SK-N-SH treated with all-trans-retinoic acid at 6 μM for 48 hours (cell line): ENCODE measurements at regions not wholly inside any gene's neighbourhood (a gene's known extent, or its start where the extent isn't known, plus 50 kb on each side); places are given as distances from the start of the nearest gene placed in this dataset.

ENCODE experiments used
- ARNTL ChIP-seq: fragments of 450-650 bp; formaldehyde crosslinking; IDR thresholded peaks from 2 replicates; pipeline ENCODE4 v1.5.0; 2020; ENCODE audit warnings: low read depth, mild to moderate bottlenecking, moderate library complexity, borderline replicate concordance
- CSDC2 ChIP-seq: fragments of 250-450 bp; sonication (Bioruptor Pico); IDR thresholded peaks from 2 replicates; pipeline ENCODE4 v1.5.0; 2020; ENCODE audit warnings: mild to moderate bottlenecking, moderate library complexity
- ZFP3 ChIP-seq: fragments of 250-450 bp; sonication (Bioruptor Pico); IDR thresholded peaks from 2 replicates; pipeline ENCODE4 v1.5.0; 2020; ENCODE audit warnings: mild to moderate bottlenecking, moderate library complexity
- ZNF565 ChIP-seq: fragments of 450-650 bp; formaldehyde crosslinking; conservative IDR thresholded peaks from 2 replicates; pipeline ENCODE4 v1.5.0; 2020; ENCODE audit warnings: low read depth, mild to moderate bottlenecking, moderate library complexity
- ZNF70 ChIP-seq: fragments of 450-650 bp; formaldehyde crosslinking; IDR thresholded peaks from 2 replicates; pipeline ENCODE4 v1.5.0; 2020; ENCODE audit warnings: mild to moderate bottlenecking, moderate library complexity
- TF ChIP-seq, protein P1 (sequence below): fragments of 250-450 bp; sonication (Bioruptor Pico); IDR thresholded peaks from 2 replicates; pipeline ENCODE4 v1.8.0; 2020; ENCODE audit warnings: mild to moderate bottlenecking, moderate library complexity, borderline replicate concordance
- TF ChIP-seq, protein P2 (sequence below): fragments of 250-450 bp; sonication (Bioruptor Pico); IDR thresholded peaks from 2 replicates; pipeline ENCODE4 v1.8.0; 2021; ENCODE audit warnings: low read depth, mild to moderate bottlenecking, moderate library complexity, borderline replicate concordance

GRCh38 chr1:99152132-99152531 is 112.2 kb upstream of the PLPPR4 start:
- no peak for TF ChIP-seq CSDC2 (CRISPR knock-in tag)
- TF ChIP-seq ARNTL (CRISPR knock-in tag) = no peak
- TF ChIP-seq ZNF70 (CRISPR knock-in tag) = no peak
- TF ChIP-seq ZNF565 (CRISPR knock-in tag) = no peak
- TF ChIP-seq, protein P1, sequence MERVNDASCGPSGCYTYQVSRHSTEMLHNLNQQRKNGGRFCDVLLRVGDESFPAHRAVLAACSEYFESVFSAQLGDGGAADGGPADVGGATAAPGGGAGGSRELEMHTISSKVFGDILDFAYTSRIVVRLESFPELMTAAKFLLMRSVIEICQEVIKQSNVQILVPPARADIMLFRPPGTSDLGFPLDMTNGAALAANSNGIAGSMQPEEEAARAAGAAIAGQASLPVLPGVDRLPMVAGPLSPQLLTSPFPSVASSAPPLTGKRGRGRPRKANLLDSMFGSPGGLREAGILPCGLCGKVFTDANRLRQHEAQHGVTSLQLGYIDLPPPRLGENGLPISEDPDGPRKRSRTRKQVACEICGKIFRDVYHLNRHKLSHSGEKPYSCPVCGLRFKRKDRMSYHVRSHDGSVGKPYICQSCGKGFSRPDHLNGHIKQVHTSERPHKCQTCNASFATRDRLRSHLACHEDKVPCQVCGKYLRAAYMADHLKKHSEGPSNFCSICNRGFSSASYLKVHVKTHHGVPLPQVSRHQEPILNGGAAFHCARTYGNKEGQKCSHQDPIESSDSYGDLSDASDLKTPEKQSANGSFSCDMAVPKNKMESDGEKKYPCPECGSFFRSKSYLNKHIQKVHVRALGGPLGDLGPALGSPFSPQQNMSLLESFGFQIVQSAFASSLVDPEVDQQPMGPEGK (CRISPR knock-in tag) = no peak
- TF ChIP-seq ZFP3 = no peak
- TF ChIP-seq, protein P2, sequence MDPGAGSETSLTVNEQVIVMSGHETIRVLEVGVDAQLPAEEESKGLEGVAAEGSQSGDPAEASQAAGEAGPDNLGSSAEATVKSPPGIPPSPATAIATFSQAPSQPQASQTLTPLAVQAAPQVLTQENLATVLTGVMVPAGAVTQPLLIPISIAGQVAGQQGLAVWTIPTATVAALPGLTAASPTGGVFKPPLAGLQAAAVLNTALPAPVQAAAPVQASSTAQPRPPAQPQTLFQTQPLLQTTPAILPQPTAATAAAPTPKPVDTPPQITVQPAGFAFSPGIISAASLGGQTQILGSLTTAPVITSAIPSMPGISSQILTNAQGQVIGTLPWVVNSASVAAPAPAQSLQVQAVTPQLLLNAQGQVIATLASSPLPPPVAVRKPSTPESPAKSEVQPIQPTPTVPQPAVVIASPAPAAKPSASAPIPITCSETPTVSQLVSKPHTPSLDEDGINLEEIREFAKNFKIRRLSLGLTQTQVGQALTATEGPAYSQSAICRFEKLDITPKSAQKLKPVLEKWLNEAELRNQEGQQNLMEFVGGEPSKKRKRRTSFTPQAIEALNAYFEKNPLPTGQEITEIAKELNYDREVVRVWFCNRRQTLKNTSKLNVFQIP (CRISPR knock-in tag) = no peak
